ENCODE measurements at regions not wholly inside any gene's neighbourhood (a gene's known extent, or its start where the extent isn't known, plus 50 kb on each side); places are given as distances from the start of the nearest gene placed in this dataset.

- in situ Hi-C loops (cut with HindIII; ENCODE audit: low sequenced_read_pairs) = no loop called here
Measured at GRCh38 chr13:99862244-99862643, 109.3 kb downstream of the ZIC5 start.

- in situ Hi-C loops (cut with HindIII; ENCODE audit: low sequenced_read_pairs) = no loop called here
Measured at GRCh38 chr13:99861771-99862170, 109.8 kb downstream of the ZIC5 start.

- in situ Hi-C loops (cut with HindIII; ENCODE audit: low sequenced_read_pairs) = no loop called here
Measured at GRCh38 chr13:99860745-99861144, 110.8 kb downstream of the ZIC5 start.

- in situ Hi-C loops (cut with HindIII; ENCODE audit: low sequenced_read_pairs) = no loop called here
Measured at GRCh38 chr13:99859178-99860177, 112.1 kb downstream of the ZIC5 start.

GRCh38 chr13:99857738-99858137, 113.8 kb downstream of the ZIC5 start:
- in situ Hi-C loops (cut with HindIII; ENCODE audit: low sequenced_read_pairs) = no loop called here

GRCh38 chr13:99855526-99856420, 115.8 kb downstream of the ZIC5 start:
- in situ Hi-C loops (cut with HindIII; ENCODE audit: low sequenced_read_pairs) = no loop called here

GRCh38 chr13:99854366-99854765, 117.2 kb downstream of the ZIC5 start:
- in situ Hi-C loops (cut with HindIII; ENCODE audit: low sequenced_read_pairs) = no loop called here

GRCh38 chr13:99847318-99847750, 124.2 kb downstream of the ZIC5 start:
- in situ Hi-C loops (cut with HindIII; ENCODE audit: low sequenced_read_pairs) = no loop called here

- in situ Hi-C loops (cut with HindIII; ENCODE audit: low sequenced_read_pairs) = no loop called here
Measured at GRCh38 chr13:99845161-99845874, 126.2 kb downstream of the ZIC5 start.

GRCh38 chr13:99844421-99844820, 127.1 kb downstream of the ZIC5 start:
- in situ Hi-C loops (cut with HindIII; ENCODE audit: low sequenced_read_pairs) = no loop called here

- in situ Hi-C loops (cut with HindIII; ENCODE audit: low sequenced_read_pairs) = no loop called here
Measured at GRCh38 chr13:99843872-99844271, 127.7 kb downstream of the ZIC5 start.

GRCh38 chr13:99842405-99842804, 129.2 kb downstream of the ZIC5 start:
- in situ Hi-C loops (cut with HindIII; ENCODE audit: low sequenced_read_pairs) = no loop called here

- in situ Hi-C loops (cut with HindIII; ENCODE audit: low sequenced_read_pairs) = loop anchor here (5.0 kb wide), 1 partner anchor 79 kb away; no protein-coding TSS in a partner anchor
Measured at GRCh38 chr13:99836291-99836690, 135.3 kb downstream of the ZIC5 start.

- in situ Hi-C loops (cut with HindIII; ENCODE audit: low sequenced_read_pairs) = loop anchor here (5.0 kb wide), 1 partner anchor 78 kb away; no protein-coding TSS in a partner anchor
Measured at GRCh38 chr13:99835442-99835841, 136.1 kb downstream of the ZIC5 start.

- in situ Hi-C loops (cut with HindIII; ENCODE audit: low sequenced_read_pairs) = no loop called here
Measured at GRCh38 chr13:99834246-99834645, 137.3 kb downstream of the ZIC5 start.

GRCh38 chr13:99832347-99832746, 139.2 kb downstream of the ZIC5 start:
- in situ Hi-C loops (cut with HindIII; ENCODE audit: low sequenced_read_pairs) = no loop called here

GRCh38 chr13:99830931-99831330, 140.6 kb downstream of the ZIC5 start:
- in situ Hi-C loops (cut with HindIII; ENCODE audit: low sequenced_read_pairs) = no loop called here

- in situ Hi-C loops (cut with HindIII; ENCODE audit: low sequenced_read_pairs) = no loop called here
Measured at GRCh38 chr13:99829593-99830239, 141.9 kb downstream of the ZIC5 start.

GRCh38 chr13:99829161-99829560, 142.4 kb downstream of the ZIC5 start:
- in situ Hi-C loops (cut with HindIII; ENCODE audit: low sequenced_read_pairs) = no loop called here

- in situ Hi-C loops (cut with HindIII; ENCODE audit: low sequenced_read_pairs) = no loop called here
Measured at GRCh38 chr13:99828735-99829134, 142.8 kb downstream of the ZIC5 start.
